Esophagus muscularis mucosa (tissue), 4 donors: ENCODE measurements at regions not wholly inside any gene's neighbourhood (a gene's known extent, or its start where the extent isn't known, plus 50 kb on each side); places are given as distances from the start of the nearest gene placed in this dataset.

Experiments used
- EP300 ChIP-seq: sonication (generic); formaldehyde crosslinking; IDR thresholded peaks from one replicate; pipeline ENCODE4 v1.6.1; 2017; ENCODE audit warnings: antibody characterized with exemption
- POLR2A ChIP-seq: fragments of 450-650 bp; IDR thresholded peaks from one replicate; pipeline ENCODE4 v1.6.1; 2017; ENCODE audit warnings: antibody characterized with exemption, moderate library complexity, mild to moderate bottlenecking, low read depth
- POLR2AphosphoS5 ChIP-seq, 2 donors: sonication (generic); formaldehyde crosslinking; IDR thresholded peaks; one replicate each; pipeline ENCODE4 v1.6.1; 2017; ENCODE audit warnings: antibody characterized with exemption in 2 of 2
- TF ChIP-seq, protein P1 (sequence below), 3 experiments: fragments of 200-600 bp in 2 of 3; fragments of 450-650 bp in 1 of 3; sonication (generic) in 2 of 3; IDR thresholded peaks; one replicate each; pipeline ENCODE4 v1.5.1; 2017 to 2019; ENCODE audit warnings: antibody characterized with exemption in 3 of 3, mild to moderate bottlenecking in 2 of 3, moderate library complexity in 1 of 3

DNA sequence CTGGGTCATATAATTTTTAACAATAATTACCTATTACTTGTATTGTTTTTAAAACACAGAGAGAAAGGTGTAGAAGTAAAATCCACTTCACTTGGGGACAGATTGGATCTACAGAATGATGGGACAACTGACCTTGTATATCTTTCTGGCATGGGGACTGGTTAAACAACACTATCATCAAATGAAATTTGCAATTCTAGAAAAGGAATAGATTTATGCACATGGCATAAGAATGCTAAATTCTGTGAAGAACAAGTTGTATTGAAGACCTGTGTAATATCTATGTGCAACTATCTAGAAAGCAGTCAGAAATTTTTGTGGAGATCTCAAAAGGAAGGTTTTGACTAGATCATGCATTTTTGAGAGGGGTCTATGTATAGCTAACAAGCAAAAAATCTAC lies 106.3 kb upstream of the BMP5 start:
- TF ChIP-seq, protein P1, sequence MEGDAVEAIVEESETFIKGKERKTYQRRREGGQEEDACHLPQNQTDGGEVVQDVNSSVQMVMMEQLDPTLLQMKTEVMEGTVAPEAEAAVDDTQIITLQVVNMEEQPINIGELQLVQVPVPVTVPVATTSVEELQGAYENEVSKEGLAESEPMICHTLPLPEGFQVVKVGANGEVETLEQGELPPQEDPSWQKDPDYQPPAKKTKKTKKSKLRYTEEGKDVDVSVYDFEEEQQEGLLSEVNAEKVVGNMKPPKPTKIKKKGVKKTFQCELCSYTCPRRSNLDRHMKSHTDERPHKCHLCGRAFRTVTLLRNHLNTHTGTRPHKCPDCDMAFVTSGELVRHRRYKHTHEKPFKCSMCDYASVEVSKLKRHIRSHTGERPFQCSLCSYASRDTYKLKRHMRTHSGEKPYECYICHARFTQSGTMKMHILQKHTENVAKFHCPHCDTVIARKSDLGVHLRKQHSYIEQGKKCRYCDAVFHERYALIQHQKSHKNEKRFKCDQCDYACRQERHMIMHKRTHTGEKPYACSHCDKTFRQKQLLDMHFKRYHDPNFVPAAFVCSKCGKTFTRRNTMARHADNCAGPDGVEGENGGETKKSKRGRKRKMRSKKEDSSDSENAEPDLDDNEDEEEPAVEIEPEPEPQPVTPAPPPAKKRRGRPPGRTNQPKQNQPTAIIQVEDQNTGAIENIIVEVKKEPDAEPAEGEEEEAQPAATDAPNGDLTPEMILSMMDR (IDR thresholded peaks at IDR 0.05), result no peak
- TF ChIP-seq POLR2A (no peak), EP300 (no peak), POLR2AphosphoS5 (IDR thresholded peaks at IDR 0.05) (no peak)
